Osteocyte (in vitro differentiated cells): ENCODE measurements at regions not wholly inside any gene's neighbourhood (a gene's known extent, or its start where the extent isn't known, plus 50 kb on each side); places are given as distances from the start of the nearest gene placed in this dataset.

ENCODE experiments used
- DNase-seq: peaks from one replicate; pipeline ENCODE4 v3.0.0; 2021; ENCODE audit warnings: mixed read lengths; ENCODE audit not compliant: unreplicated experiment; ENCODE audit errors: extremely low spot score
- H3K27ac Mint-ChIP-seq: one replicate; pipeline ENCODE4 v1.8.0; 2021; ENCODE audit warnings: mild to moderate bottlenecking, mixed read lengths; ENCODE audit not compliant: unreplicated experiment
- H3K27me3 Mint-ChIP-seq: one replicate; pipeline ENCODE4 v1.8.0; 2021; ENCODE audit warnings: mixed read lengths; ENCODE audit not compliant: unreplicated experiment
- H3K36me3 Mint-ChIP-seq: one replicate; pipeline ENCODE4 v1.8.0; 2021; ENCODE audit warnings: mixed read lengths; ENCODE audit not compliant: unreplicated experiment
- H3K4me1 Mint-ChIP-seq: one replicate; pipeline ENCODE4 v1.8.0; 2021; ENCODE audit warnings: mixed read lengths; ENCODE audit not compliant: unreplicated experiment
- H3K4me3 Mint-ChIP-seq: one replicate; pipeline ENCODE4 v1.8.0; 2021; ENCODE audit warnings: mild to moderate bottlenecking, moderate library complexity, mixed read lengths; ENCODE audit not compliant: unreplicated experiment
- H3K9me3 Mint-ChIP-seq: one replicate; pipeline ENCODE4 v1.8.0; 2021; ENCODE audit warnings: mixed read lengths; ENCODE audit not compliant: unreplicated experiment
- CTCF ChIP-seq: fragments of 200-600 bp; sonication (generic); IDR thresholded peaks from 2 replicates; pipeline ENCODE4 v1.5.0; 2021; ENCODE audit warnings: antibody characterized with exemption, mild to moderate bottlenecking, moderate library complexity

DNA sequence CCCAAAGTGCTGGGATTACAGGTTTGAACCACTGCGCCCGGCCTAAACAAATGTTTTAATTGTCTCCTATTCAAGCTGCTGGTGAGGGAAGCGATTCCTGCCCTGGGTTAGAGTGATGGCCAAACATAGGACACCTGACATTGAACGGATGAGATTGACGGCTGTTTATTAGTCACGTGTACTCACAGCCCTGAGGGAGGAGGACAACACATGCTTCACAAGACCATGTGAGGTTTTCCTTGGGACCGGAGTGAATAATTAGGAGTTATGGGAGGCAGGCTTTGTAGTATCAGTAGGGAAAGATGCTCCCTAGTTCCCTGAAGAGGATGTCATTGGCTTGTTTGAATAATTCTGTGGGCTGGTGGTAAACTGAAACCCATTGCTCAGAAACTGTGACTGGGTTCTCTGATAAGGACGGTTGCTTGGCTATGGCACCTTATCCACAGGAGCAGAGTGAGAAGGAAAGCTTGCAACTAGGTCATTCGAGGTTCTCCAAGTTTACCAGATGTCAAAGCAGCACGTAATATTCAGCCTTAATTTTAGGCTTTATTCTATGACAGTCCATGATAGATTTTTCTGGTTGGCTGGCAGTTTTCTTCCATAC, 245.8 kb downstream of the PLA2G4A start:
- no peak for DNase-seq
- no peak for TF ChIP-seq CTCF
- no peaks in the 10 kb centered on the region for H3K36me3 Mint-ChIP-seq
- H3K27me3 Mint-ChIP-seq = peaks cover 10% of the 10 kb centered on the region
- H3K27ac Mint-ChIP-seq = no peak overlapping the region
- H3K4me1 Mint-ChIP-seq = no peaks in the 10 kb centered on the region
- no peak overlapping the region for H3K4me3 Mint-ChIP-seq
- H3K9me3 Mint-ChIP-seq = no peaks in the 10 kb centered on the region

GRCh38 chr1:187076922-187077321, 248.2 kb downstream of the PLA2G4A start:
- no peaks in the 10 kb centered on the region for H3K4me1 Mint-ChIP-seq
- TF ChIP-seq CTCF = no peak

DNA sequence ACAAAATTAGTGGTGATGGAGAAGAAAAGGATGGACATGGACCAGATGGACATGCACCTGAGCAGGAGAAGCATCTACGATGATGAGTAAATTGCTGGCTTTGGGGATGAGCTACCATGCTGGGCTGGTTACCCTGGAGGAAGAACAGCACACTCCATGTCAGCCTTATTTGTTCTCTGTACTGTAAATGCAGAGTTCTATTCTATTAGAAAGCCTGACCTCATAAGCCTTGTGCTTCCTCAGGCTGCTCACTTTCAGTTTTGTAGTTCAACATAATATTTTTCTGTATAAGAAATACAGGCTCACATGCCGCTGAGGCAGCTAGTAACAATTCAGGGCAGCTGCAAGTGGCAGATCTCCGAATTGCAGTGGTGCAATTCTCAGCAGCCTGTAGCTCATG, 249.6 kb downstream of the PLA2G4A start:
- DNase-seq = no peak
- peaks cover 6% of the 10 kb centered on the region for H3K27me3 Mint-ChIP-seq
- H3K27ac Mint-ChIP-seq = no peak overlapping the region
- no peaks in the 10 kb centered on the region for H3K9me3 Mint-ChIP-seq
- no peaks in the 10 kb centered on the region for H3K4me1 Mint-ChIP-seq
- TF ChIP-seq CTCF = no peak
- no peaks in the 10 kb centered on the region for H3K36me3 Mint-ChIP-seq
- H3K4me3 Mint-ChIP-seq = no peak overlapping the region

More at GRCh38 chr1:187076922-187077321, 248.2 kb downstream of the PLA2G4A start:
- no peaks in the 10 kb centered on the region for H3K36me3 Mint-ChIP-seq
- H3K4me3 Mint-ChIP-seq = no peak overlapping the region
- no peak for DNase-seq
- no peak overlapping the region for H3K27ac Mint-ChIP-seq
- peaks cover 6% of the 10 kb centered on the region for H3K27me3 Mint-ChIP-seq
- H3K9me3 Mint-ChIP-seq = no peaks in the 10 kb centered on the region

- no peak overlapping the region for H3K4me3 Mint-ChIP-seq
- peaks cover 6% of the 10 kb centered on the region for H3K27me3 Mint-ChIP-seq
- no peak for DNase-seq
Observed at GRCh38 chr1:187078916-187079315, 250.2 kb downstream of the PLA2G4A start.

DNA sequence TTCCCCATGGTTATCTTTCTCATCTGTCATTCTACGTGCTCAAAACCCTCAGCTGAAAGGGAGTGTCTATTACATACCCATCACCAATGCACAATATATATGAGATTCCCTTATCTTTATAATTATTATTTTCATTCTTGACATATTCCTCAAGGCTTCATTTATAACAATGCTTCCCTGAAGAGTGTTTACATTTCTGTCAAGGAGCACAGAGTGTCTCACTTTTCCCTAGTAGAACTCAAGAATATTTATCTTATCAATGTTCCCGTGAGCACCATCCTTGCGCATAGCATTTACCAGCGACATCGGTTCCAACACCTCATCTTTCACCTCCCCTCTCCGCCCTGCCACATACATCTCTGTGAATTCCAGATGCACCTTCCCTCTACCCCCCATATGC, 250.6 kb downstream of the PLA2G4A start:
- no peaks in the 10 kb centered on the region for H3K4me1 Mint-ChIP-seq
- H3K27me3 Mint-ChIP-seq = peaks cover 6% of the 10 kb centered on the region
- H3K27ac Mint-ChIP-seq = no peak overlapping the region
- DNase-seq = no peak
- H3K36me3 Mint-ChIP-seq = no peaks in the 10 kb centered on the region
- H3K4me3 Mint-ChIP-seq = no peak overlapping the region
- no peaks in the 10 kb centered on the region for H3K9me3 Mint-ChIP-seq
- TF ChIP-seq CTCF = no peak

More at GRCh38 chr1:187078916-187079315, 250.2 kb downstream of the PLA2G4A start:
- no peak for TF ChIP-seq CTCF
- Mint-ChIP-seq H3K4me1 (no peaks in the 10 kb centered on the region), H3K27ac (no peak overlapping the region), H3K9me3 (no peaks in the 10 kb centered on the region), H3K36me3 (no peaks in the 10 kb centered on the region)
